Fibroblast of skin of back (primary cell): ENCODE measurements at regions not wholly inside any gene's neighbourhood (a gene's known extent, or its start where the extent isn't known, plus 50 kb on each side); places are given as distances from the start of the nearest gene placed in this dataset.
"Not testable (repeated sequence)": the region's sequence is repeated elsewhere in the genome, so short reads cannot be mapped to it uniquely, and the experiment has no call there.

Experiments
- DNase-seq: peaks from one replicate; pipeline ENCODE4 v3.0.0-alpha.2; 2013

DNA sequence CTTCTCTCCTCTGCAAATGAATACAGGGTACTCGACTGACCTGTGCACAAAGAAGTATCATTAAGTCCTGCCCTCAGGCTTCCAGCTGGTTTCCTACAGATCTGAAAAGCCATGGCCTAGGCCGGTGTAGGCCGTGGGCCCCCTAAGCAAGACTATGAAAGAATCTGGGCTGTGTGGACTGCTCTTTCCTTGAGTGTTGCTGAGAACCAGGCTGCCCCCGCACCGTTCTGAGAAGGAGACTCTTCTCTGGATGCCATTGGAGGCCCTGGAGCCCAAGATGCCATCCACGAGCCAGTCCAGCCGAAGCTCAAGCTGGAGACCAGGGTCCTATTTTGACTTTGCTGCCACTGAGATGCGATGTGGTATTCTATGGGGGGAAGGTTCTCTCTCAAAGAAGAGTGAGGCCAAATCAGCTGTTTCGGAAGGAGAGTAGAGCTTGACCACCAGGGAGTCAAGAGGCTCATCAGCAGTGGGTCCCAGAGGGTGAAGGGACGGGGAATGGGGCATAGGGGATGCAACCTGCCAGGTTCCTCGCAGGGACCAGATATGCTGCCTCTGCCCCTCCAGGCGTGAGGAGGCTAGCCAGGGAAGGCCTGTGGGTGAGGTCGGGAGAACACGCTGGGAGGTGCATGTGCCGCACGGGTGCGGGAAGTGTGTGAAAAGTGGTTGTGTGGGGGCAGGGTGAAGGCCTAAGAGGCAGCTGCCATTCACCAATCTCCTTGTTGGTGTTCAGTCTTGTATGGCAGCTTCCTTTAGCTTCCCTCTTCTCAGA is 96.4 kb upstream of the B3GAT1 start:
- no peak for DNase-seq

DNA sequence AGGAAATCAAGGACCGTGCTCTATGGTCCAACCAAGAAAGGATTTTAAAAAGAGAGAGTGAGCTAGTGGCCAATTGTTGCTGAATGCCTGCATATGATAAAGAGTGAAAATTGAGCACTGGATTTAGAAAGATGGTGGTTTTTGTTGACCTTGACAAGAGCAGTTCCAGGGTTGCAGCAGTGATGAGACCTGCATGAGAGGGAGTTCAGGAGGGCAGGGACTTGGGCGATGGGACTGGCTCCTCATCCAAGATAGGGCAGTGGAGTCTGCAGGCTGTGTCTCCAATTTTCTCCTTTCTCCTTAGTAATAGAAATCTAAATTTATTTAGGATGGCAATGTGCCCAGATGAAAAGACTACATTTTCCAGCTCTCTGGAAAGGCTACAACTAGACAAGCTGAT is 94.0 kb upstream of the B3GAT1 start:
- DNase-seq: no peak

DNA sequence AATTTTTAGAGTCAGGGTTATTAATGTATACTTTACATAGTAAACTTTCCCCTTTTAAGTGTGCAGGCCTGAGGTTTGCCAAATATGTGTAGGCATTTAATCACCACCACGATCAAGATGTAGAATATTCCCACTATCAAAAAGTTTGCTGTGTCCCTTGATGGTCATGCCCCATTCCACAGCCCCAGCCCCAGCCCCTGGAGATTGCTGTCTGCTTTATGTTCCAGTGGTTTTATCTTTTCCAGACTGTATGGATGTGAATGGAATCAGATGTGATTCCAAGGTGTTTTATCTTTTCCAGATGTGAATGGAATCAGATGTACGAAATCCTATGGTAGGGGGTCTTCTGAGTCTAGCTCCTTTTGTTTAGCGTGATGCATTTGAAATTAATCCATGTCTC is 93.1 kb upstream of the B3GAT1 start:
- no peak for DNase-seq

DNA sequence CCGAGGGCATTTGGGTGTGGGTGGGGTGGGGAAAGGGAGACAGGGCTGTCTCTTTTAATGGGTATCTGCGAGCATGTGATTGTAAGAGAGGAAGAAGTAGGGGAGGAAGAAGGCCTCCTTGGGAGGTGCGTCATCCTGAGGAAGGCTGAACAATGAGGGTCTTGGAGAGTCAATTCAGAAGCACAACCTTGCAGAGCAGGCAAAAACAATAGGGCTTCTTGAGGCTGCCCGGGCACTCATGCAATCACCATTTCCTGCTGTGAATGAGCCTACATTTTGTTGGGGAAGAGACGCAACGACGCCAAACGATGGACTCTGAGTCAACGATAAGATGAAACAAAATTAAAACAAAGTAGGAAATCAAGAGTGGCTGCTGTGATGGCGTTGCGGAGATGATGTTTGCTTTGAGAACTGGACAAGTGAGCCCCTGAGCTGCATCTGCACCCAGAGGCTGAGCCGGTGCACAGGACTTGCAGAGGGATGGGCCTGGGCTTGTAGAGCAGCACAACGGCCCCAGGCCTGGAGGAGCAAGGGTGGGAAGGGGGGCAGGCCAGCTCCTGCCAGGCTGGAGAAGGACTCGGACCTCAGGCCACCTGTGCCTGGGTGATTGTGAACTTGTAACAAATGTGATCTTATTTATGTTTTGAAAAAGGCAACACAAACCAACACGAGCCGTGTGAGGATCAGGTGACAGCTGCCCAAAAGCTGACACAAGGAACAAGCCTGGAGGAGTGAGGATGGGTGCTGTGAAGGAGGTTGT is 92.3 kb upstream of the B3GAT1 start:
- no peak for DNase-seq

DNA sequence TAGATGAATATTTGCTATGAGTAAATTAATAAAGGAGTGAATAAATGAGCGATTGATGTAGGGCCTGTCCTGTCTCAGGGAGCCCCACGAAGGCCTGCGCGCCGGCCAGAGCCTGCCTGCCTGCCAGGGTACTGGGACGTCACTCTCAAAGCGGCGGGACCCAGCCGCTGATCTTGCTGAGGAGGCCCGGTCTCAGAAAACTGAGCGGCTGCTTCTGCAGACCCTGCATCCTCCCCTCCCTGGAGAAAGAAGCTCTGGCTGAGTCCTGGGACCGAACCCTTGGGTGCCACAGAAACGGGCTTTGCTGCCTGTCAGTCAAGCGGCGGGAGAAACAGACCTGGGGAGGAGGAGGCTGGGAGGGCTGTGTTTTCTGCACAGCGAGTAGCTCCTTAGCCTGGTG is 91.6 kb upstream of the B3GAT1 start:
- no peak for DNase-seq

DNA sequence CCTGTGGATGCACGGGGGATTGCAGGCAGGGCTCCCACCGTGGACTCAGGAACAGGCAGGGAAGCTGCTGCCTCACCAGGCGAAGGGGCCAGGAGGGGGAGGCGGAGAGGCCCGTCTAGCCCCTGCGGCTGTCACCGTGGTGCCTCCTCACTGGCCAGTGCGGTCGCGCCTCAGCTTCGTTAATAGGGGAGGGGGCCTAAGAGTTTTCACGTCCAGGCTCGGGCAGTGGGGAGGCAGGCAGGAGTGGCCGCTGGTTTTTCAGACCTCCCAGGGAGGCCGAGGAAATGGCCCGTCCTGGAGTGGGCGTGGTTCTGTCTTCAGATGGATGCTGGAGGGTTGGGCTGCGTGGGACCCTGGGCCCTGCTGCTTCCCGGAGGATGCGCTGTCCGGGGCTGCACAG is 91.1 kb upstream of the B3GAT1 start:
- no peak for DNase-seq

DNA sequence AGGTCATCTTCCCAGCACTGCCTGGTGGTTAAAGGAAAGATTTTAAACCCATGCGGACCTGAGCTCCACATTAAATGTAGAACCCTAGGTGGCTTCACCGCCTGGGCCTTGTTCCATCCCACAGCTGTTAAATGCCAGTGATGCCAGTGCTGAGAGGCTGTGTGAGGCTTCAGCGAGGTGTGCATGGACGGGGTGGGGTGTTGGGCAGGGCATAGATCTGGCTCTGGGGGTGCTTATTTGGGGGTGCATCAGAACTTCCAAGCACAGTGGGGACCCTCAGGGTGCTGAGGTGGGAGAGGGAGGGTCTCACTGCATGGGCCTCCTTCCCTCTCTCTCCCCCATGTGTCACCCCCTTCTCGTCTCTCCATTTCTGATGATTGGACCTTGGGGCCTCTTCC is 90.1 kb upstream of the B3GAT1 start:
- no peak for DNase-seq

DNA sequence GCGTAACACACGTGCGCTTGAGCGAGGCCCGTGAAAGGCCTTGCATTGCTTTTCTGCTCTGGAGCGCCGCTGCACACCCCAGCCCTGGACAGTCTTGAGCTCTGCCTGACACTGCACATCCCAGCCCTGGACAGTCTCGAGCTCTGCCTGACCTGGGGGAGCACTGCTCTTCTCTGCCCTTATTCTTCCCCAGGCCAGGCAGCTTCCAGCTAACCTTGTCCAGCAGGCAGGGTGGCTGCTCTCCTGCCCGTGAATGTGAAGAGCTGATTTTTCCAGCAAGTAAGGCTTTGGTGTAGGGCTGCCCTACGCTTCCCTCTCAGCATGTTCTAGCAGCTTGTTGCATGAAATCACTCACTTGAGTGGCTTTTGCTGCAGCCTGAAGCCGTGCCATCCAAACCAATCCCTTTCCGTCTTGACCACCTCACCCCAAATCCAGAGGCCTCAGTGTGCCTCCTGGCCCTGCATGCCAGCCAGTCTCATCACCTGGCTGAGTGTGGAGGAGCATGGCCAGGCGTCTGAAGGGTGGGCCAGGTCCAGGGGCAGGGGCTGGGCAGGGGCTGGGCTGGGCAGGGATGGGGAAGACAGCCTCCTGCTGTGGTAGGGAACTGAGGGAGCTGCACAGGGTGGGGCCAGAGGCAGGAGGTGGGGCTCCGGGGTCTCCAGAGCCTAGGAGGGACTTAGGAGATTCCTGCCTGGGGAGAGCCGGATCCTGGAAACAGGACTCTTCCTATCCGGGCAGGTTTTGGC is 89.5 kb upstream of the B3GAT1 start:
- DNase-seq: no peak

DNA sequence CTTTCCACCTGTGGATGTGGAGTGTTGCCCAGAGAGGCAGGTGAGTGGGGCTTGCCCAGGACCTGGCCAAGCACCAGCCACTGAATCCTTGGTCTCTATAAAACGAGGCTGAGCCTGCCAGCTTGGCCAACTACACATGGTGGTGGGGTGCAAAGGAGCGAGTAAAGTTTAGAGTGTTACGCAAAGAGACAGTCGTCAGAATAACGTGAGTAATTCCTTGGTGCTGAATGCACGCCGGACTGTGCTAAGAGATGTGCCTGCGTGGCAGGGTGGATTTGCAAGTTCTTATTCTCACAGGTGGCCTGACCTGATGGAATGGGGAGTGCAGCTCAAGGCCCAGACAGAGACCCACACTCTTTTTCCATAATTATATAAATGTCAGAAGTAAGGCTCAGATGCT is 88.6 kb upstream of the B3GAT1 start:
- no peak for DNase-seq

DNA sequence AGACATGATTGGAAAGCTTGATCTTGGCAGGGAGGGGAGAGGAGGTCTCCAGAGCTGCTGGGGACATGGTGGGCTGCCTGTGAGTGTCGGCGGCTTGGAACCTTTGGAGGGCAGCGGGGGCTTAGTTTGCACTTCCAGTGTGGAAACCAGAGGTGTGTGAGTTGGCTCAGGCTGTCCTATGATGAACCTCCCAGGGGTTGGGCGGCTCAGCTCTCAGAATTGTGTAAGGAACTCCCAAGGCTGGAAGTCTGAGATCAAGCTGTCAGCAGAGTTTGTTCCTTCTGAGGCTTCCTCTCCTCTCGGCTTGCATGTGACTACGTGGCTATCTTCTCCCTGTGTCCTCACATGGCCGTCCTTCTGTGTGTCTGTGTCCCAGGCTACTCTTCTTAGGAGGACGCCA is 87.9 kb upstream of the B3GAT1 start:
- DNase-seq: no peak

DNA sequence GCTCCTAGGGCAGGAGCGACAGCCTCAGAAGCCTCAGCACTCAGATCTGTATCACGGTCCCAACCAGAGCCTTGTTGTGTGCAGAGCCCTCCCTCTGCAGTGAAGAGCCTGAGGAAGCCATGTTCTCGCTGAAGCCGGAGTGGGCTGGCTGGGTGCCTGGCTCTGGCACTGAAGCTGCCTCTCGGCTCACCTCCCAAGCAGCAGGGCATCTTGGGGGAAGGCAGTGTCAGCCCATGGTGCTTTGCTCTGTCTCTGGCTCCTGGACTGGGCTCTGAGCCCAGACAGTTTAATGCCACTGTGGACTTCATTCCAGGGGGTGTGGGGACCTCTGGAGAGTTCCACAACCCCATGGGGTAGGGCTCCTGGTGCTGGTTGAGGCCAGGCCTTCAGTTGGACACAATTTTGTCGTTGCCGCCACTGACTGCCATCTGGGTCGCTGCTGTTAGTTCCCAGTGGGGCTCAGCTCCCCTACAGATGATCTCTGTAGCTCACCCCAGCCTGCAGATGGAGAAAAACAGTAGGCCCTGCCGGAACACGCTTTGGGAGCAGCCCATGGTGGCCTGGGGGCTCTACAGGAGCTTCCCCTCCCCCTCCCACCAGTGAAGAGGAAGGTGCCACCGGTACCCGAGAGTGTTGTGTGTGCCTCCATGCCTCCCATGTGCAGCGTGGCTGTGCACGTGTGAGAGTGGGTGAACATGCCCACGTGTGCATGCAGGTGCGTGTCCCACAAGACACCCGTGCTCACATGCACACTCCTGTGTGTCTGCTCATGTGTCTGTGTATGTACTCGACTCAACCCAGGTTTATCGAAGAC is 86.5 kb upstream of the B3GAT1 start:
- no peak for DNase-seq

DNA sequence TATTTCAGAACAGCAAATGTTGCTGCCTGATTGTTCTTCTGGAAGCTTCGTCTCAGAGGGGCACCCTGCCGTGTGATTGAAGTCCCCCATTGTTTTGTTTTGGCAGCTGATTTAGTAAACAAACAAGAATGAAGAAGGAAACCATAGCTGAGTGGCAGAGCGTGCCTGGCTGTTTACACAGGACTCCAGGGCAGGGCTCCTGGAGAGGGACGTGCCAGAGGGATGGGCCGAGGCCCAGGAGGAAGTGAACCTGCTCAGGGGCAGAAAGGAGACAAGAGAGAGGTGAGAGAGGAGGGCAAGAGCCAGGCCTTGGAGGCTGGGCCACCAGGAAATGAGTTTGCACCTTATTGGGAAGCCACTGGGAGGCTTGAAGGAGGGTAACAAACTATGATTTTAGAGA is 85.5 kb upstream of the B3GAT1 start:
- DNase-seq: no peak

DNA sequence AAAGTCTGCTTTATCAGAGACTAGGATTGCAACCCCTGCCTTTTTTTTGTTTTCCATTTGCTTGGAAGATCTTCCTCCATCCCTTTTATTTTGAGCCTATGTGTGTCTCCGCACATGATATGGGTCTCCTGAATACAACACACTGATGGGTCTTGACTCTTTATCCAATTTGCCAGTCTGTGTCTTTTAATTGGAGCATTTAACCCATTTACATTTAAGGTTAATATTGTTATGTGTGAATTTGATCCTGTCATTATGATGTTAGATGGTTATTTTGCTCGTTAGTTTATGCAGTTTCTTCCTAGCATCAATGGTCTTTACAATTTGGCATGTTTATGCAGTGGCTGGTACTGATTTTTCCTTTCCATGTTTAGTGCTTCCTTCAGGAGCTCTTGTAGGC is 84.0 kb upstream of the B3GAT1 start:
- DNase-seq: not testable (repeated sequence)

DNA sequence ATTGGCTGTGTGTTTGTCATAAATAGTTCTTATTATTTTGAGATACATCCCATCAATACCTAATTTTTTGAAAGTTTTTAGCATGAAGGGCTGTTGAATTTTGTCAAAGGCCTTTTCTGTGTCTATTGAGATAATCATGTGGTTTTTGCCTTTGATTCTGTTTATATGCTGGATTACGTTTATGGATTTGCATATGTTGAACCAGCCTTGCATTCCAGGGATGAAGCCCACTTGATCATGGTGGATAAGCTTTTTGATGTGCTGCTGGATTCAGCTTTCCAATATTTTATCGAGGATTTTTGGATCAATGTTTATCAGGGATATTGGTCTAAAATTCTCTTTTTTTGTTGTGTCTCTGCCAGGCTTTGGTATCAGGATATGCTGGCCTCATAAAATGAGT is 82.4 kb upstream of the B3GAT1 start:
- DNase-seq: not testable (repeated sequence)

DNA sequence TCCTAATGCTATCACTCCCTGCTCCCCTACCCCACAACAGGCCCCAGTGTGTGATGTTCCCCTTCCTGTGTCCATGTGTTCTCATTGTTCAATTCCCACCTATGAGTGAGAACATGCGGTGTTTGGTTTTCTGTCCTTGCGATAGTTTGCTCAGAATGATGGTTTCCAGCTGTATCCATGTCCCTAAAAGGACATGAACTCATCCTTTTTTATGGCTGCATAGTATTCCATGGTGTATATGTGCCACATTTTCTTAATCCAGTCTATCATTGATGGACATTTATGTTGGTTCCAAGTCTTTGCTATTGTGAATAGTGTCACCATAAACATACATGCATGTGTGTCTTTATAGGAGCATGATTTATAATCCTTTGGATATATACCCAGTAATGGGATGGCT is 80.4 kb upstream of the B3GAT1 start:
- DNase-seq: not testable (repeated sequence)

DNA sequence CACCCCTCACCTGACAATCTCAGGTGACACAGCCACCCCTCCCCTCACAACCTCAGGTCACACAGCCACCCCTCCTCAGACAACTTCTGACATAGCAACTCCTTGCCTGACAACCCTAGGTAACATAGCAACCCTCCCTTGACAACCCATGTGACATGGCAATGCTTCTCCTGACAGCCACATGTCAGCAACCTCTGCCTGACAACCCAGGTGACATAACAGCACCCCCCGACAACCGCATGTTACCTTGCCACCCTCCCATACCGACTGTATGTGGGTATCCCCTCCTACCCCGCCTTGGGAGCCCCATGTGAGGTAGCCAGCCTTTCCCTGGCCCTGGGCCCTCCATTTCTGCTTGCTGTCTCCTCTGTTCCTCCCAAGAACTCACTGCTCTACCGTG is 77.7 kb upstream of the B3GAT1 start:
- DNase-seq: no peak

DNA sequence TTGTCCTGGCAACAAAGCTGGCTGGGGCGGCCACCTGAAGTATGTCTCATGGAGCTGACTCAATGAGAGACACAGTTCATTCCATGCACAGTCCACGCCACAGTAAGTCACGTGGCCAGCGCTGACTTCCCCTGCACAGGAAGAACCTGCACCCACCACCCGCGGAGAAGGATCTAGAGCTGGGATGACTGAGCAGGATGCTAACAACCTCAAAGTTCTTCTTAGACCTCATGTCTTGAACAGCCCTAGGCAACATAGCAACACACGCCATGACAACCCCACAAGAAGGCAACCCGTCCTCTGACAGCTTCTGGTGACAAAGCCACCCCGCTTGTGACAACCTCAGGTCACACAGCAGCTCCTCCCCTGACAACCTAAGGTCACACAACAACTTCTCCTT is 76.9 kb upstream of the B3GAT1 start:
- DNase-seq: no peak

DNA sequence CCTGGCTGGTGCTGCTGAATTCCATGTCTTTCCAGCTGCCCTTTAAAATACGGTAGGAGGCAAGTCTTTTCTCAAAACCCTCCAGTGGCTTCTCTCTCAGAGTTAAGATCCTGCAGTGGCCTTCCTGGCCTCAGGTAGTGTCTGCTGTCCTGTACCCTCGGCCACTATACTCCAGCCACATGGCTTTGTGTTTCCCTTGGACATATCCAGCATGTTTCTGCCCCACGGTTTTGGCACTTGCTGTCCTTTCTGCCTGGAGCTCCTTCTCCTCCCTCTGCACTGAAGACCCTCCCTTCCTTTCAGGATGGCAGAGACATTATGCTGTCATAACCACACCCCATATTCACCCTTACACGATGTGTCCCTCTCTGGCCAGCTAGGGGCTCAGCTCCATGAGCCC is 76.5 kb upstream of the B3GAT1 start:
- DNase-seq: no peak

DNA sequence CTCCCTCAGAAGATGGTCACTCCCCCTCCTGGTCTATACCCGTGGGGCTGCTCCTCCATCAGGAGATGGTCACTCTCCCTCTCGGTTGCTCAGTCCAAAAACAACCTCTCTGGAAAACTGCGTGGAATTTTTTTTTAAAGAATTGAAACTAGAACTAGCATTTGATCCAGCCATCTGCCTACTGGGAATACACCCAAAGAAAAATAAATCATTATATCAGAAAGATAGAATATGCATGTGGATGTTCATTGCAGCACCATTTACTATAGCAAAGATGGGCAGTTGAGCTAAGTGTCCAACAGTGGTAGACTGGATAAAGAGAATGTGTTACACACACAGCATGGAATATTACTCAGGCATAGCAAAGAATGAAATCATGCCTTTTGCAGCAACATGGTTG is 75.7 kb upstream of the B3GAT1 start:
- no peak for DNase-seq

DNA sequence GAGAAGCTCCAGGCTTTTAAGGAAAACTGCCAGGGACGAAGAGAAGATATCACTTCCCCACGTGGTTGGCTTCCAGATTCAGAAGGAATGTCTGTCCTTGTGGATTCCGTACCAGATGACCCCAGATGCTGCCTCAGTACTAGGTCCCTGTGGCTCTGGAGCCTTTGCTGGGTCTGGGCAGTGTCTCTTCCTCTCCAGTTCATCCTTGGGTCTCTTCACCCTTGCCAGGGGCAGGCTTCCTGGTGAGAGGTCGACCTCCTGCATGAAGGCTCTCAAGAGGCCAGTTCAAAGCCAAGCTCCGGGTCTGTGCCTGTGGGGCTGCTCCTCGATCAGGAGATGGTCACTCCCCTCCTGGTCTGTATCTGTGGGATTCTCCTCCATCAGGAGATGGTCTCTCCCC is 74.7 kb upstream of the B3GAT1 start:
- DNase-seq: no peak

DNA sequence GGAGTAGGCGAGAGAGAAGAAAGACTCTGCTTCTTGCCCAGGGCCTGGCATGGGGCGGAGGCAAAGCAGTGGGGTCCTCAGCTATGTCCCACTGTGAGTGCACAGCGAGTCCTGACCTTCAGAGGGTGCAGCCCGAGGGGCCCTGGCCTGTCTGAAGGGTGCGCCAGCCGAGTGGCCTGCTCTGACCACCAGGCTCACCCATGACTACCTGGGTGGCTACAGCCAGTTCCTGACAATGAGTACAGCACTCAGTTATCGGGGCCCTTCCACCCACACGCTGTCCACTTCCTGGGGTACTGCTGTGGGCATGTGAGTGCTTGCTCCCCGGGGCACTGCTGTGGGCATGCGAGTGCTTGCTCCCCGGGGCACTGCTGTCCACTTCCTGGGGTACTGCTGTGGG is 74.1 kb upstream of the B3GAT1 start:
- no peak for DNase-seq

DNA sequence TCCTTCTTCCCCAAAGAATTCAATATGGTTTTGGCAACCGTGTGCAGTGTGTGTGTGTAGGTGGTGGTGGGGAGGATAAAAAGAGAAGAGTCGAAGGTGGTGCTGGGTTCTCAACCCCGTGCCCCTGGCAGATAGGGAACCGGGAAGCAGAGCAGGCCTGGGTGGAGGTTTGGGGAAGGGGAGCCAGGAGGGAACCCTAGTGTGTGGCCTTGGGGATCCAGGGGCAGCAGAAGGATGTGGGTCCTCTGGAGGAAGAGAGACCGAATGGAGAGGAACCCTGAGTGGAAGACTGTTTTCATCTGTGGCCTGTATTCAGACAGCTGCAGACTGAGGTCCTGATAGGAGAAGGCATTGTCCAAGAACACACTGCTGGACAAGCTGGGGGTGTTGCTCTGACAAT is 73.3 kb upstream of the B3GAT1 start:
- DNase-seq: no peak

DNA sequence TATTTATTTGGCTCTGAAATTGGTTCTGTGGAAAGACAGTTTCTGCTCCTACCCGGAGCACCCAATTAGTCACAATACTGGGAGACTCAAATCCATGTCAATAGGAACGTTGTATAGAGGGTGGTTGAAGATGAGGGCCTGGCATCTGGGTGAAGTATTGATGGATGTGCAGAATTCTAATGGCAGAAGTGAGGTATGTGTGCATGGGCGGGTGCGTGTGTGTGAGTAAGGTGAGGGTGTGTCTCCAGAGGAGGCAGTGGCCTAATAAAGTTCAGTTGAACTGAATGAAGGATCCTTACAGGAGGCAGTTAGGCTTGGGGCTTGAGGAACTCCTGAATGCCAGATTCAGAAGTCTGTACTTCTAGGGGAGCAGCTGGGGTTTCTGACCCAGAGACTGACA is 71.8 kb upstream of the B3GAT1 start:
- DNase-seq: no peak
